IMR-90 (cell line): ENCODE measurements at regions not wholly inside any gene's neighbourhood (a gene's known extent, or its start where the extent isn't known, plus 50 kb on each side); places are given as distances from the start of the nearest gene placed in this dataset.
A peak's percentile ranks its signal among the peaks of the same experiment; 100 is the strongest.

Experiments
- ATAC-seq: fragments of 200-7000 bp; cut with Tn5 transposase; 2 replicates; pipeline ENCODE4 v1.9.1; 2020; ENCODE audit warnings: low read depth, mild to moderate bottlenecking, moderate library complexity
- BruUV-seq: library from RNA; stranded (reverse); fragments of 400-500 nt; replicated peaks from 2 replicates; lab custom pipeline; 2021; lab: Mats Ljungman, UMichigan
- CTCF ChIA-PET: fragments of 300-600 bp; formaldehyde crosslinking; extraction: SDS; loops from one replicate; lab custom pipeline; 2021; ENCODE audit warnings: antibody characterized with exemption; lab: Yijun Ruan, JAX
- POLR2A ChIA-PET: fragments of 300-600 bp; sonication (Branson Sonifier 250); formaldehyde crosslinking; loops from one replicate; lab custom pipeline; 2022; ENCODE audit warnings: antibody characterized with exemption; ENCODE audit not compliant: unreplicated experiment; lab: Charles Lee
- DNase-seq: peaks from one replicate; pipeline ENCODE4 v3.0.0; 2013
- H2AFZ ChIP-seq: replicated peaks from 2 replicates; pipeline ENCODE3; 2013; ENCODE audit warnings: low read length, mild to moderate bottlenecking; ENCODE audit not compliant: poor library complexity
- H2AK5ac ChIP-seq: 2 replicates; pipeline ENCODE4 v1.6.1; 2013; ENCODE audit warnings: low read depth, low read length, inconsistent platforms
- H2AK9ac ChIP-seq: replicated peaks from 2 replicates; pipeline ENCODE3; 2013; ENCODE audit warnings: mild to moderate bottlenecking, low read depth, low read length, moderate library complexity; ENCODE audit not compliant: poor library complexity
- H2BK120ac ChIP-seq: 2 replicates; pipeline ENCODE4 v1.6.1; 2013; ENCODE audit warnings: low read depth, low read length, inconsistent platforms
- H2BK15ac ChIP-seq: 3 replicates; pipeline ENCODE4 v1.6.1; 2013; ENCODE audit warnings: low read depth, low read length, inconsistent platforms
- H2BK20ac ChIP-seq: 2 replicates; pipeline ENCODE4 v1.6.1; 2013; ENCODE audit warnings: low read depth, mild to moderate bottlenecking, inconsistent platforms, low read length, moderate library complexity
- H2BK5ac ChIP-seq: 2 replicates; pipeline ENCODE4 v1.6.1; 2013; ENCODE audit warnings: mild to moderate bottlenecking, low read depth, low read length, inconsistent platforms; ENCODE audit not compliant: poor library complexity, severe bottlenecking
- H3K14ac ChIP-seq: replicated peaks from 2 replicates; pipeline ENCODE4 v1.6.1; 2013; ENCODE audit warnings: low read depth, low read length, inconsistent platforms
- H3K18ac ChIP-seq: 2 replicates; pipeline ENCODE4 v1.6.1; 2013; ENCODE audit warnings: low read depth, low read length, control low read depth
- H3K23ac ChIP-seq: 2 replicates; pipeline ENCODE4 v1.6.1; 2013; ENCODE audit warnings: low read depth, low read length, inconsistent platforms
- H3K27ac ChIP-seq: 2 replicates; pipeline ENCODE4 v1.5.1; 2013; ENCODE audit warnings: mild to moderate bottlenecking, control low read depth, low read length; ENCODE audit not compliant: insufficient read depth
- H3K27me3 ChIP-seq: 2 replicates; pipeline ENCODE4 v1.6.1; 2013; ENCODE audit warnings: low read length; ENCODE audit not compliant: control insufficient read depth, insufficient read depth
- H3K36me3 ChIP-seq: 2 replicates; pipeline ENCODE4 v1.6.1; 2013; ENCODE audit warnings: low read length, mixed read lengths; ENCODE audit not compliant: control insufficient read depth, insufficient read depth
- H3K4ac ChIP-seq: 2 replicates; pipeline ENCODE4 v1.6.1; 2013; ENCODE audit warnings: low read depth, low read length, inconsistent platforms
- H3K4me1 ChIP-seq: 2 replicates; pipeline ENCODE4 v1.6.1; 2013; ENCODE audit warnings: low read length, mixed read lengths; ENCODE audit not compliant: control insufficient read depth, insufficient read depth
- H3K4me2 ChIP-seq: 2 replicates; pipeline ENCODE4 v1.6.1; 2013; ENCODE audit warnings: low read depth, mild to moderate bottlenecking, control low read depth, low read length, moderate library complexity
- H3K4me3 ChIP-seq: 2 replicates; pipeline ENCODE4 v1.5.1; 2013; ENCODE audit warnings: low read depth, mild to moderate bottlenecking, control low read depth, low read length, moderate library complexity; ENCODE audit not compliant: insufficient read depth
- H3K56ac ChIP-seq: 2 replicates; pipeline ENCODE4 v1.6.1; 2013; ENCODE audit warnings: low read length, inconsistent platforms; ENCODE audit not compliant: insufficient read depth; ENCODE audit errors: extremely low read depth
- H3K79me1 ChIP-seq, 2 experiments: 2 replicates each; pipeline ENCODE4 v1.6.1; 2013; ENCODE audit warnings: low read length in 2 of 2, inconsistent platforms in 1 of 2, low read depth in 1 of 2
- H3K9ac ChIP-seq: 2 replicates; pipeline ENCODE4 v1.6.1; 2013; ENCODE audit warnings: low read depth, low read length, control low read depth
- H3K9me1 ChIP-seq: 2 replicates; pipeline ENCODE4 v1.6.1; 2013; ENCODE audit warnings: low read length, inconsistent platforms; ENCODE audit not compliant: insufficient read depth
- H3K9me3 ChIP-seq: 2 replicates; pipeline ENCODE4 v1.6.1; 2013; ENCODE audit warnings: low read length; ENCODE audit not compliant: control insufficient read depth, insufficient read depth
- H4K20me1 ChIP-seq: 2 replicates; pipeline ENCODE4 v1.6.1; 2013; ENCODE audit warnings: low read length, inconsistent platforms; ENCODE audit not compliant: insufficient read depth
- H4K5ac ChIP-seq: 2 replicates; pipeline ENCODE4 v1.6.1; 2013; ENCODE audit warnings: mild to moderate bottlenecking, low read depth, low read length, control low read depth
- H4K8ac ChIP-seq, 2 experiments: 2 replicates each; pipeline ENCODE4 v1.6.1; 2013; ENCODE audit warnings: low read depth in 2 of 2, low read length in 2 of 2, control low read depth in 1 of 2, inconsistent platforms in 1 of 2
- H4K91ac ChIP-seq: 2 replicates; pipeline ENCODE4 v1.6.1; 2013; ENCODE audit warnings: low read depth, low read length, inconsistent platforms; ENCODE audit not compliant: insufficient read depth
- FOS ChIP-seq: fragments of 150-350 bp; IDR thresholded peaks from 2 replicates; pipeline ENCODE4 v1.6.1; 2016; ENCODE audit warnings: low read depth, low read length
- USF2 ChIP-seq: fragments of 150-350 bp; IDR thresholded peaks from 2 replicates; pipeline ENCODE4 v1.6.1; 2017; ENCODE audit warnings: mild to moderate bottlenecking, antibody characterized with exemption, low read length, low read depth
- WGBS, 2 experiments: methylation state at CpG; one replicate each; pipeline versions ENCODE4 v1.1.5 to v1.1.7; 2013; ENCODE audit warnings: missing lambda C conversion rate in 2 of 2; ENCODE audit not compliant: insufficient read length in 1 of 2; ENCODE audit errors: extremely low coverage in 2 of 2; 5-methylcytosine and 5-hydroxymethylcytosine counted together
- dilution Hi-C: fragments of 300-500 bp; cut with HindIII; formaldehyde crosslinking; loops from one replicate; pipeline ENCODE4 v1.14.3; 2018; ENCODE audit warnings: low sequenced_read_pairs; ENCODE audit not compliant: unreplicated experiment
- in situ Hi-C: fragments of 300-500 bp; cut with MboI; formaldehyde crosslinking; loops from 3 replicates; pipeline ENCODE4 v1.14.3; 2019; ENCODE audit warnings: low sequenced_read_pairs, inconsistent platforms, mixed read lengths
- intact Hi-C: fragments of 100-400 bp; cut with micrococcal nuclease; formaldehyde crosslinking; loops from 2 replicates; pipeline ENCODE4 v1.10.0; 2022

GRCh38 chrX:150211988-150212387, 151.1 kb upstream of the MAMLD1 start:
- Histone ChIP-seq H3K18ac (no peak overlapping the region), H3K14ac (no peak overlapping the region), H3K27me3 (no peaks in the 10 kb centered on the region), H3K9ac (no peak overlapping the region), H2AFZ (no peak overlapping the region), H3K79me1 (no peaks in the 10 kb centered on the region), H3K36me3 (no peaks in the 10 kb centered on the region), H2BK20ac (no peak overlapping the region), H3K9me3 (no peaks in the 10 kb centered on the region), H2AK9ac (peak overlapping the region; percentile 47), H3K4me1 (0 out of 2 replicates have a peak, but pooled peaks cover 5% of the 10 kb centered on the region), H4K91ac (no peak overlapping the region), H3K9me1 (no peaks in the 10 kb centered on the region), H3K4ac (no peak overlapping the region), H2BK120ac (no peak overlapping the region), H3K4me2 (no peak overlapping the region), H4K20me1 (no peaks in the 10 kb centered on the region), H4K8ac (no peak overlapping the region), H3K23ac (peak overlapping the region; percentile 51; the same call in 1 of the 2 replicates), H3K4me3 (no peak overlapping the region), H3K56ac (no peak overlapping the region), H2BK15ac (no peak overlapping the region), H3K27ac (no peak overlapping the region), H2AK5ac (no peak overlapping the region), H4K5ac (no peak overlapping the region), H2BK5ac (no peak overlapping the region)
- 53 to 100% methylated on average over 4 of the region's 6 CpGs for WGBS, 2 experiments
- CTCF ChIA-PET, result interaction anchor here (1.2 kb wide), 1 partner anchor 43 kb away, joined by 4 read pairs; no protein-coding TSS in a partner anchor
- ATAC-seq (no peak), DNase-seq (peak; percentile 74)
- intact Hi-C loops, result no loop called here
- no TSS peak for BruUV-seq
- POLR2A ChIA-PET, result no interaction called here
- dilution Hi-C loops, result no loop called here
- TF ChIP-seq FOS (0 out of 2 replicates have a peak, but pooled peaks have one; percentile 35), USF2 (no peak)
- in situ Hi-C loops, result no loop called here
